AG09319 (cell line): ENCODE measurements at regions not wholly inside any gene's neighbourhood (a gene's known extent, or its start where the extent isn't known, plus 50 kb on each side); places are given as distances from the start of the nearest gene placed in this dataset.
"Not testable (repeated sequence)": the region's sequence is repeated elsewhere in the genome, so short reads cannot be mapped to it uniquely, and the experiment has no call there.

Source experiments
- DNase-seq: peaks from one replicate; pipeline ENCODE4 v3.0.0-alpha.2; 2010; ENCODE audit warnings: low read depth; ENCODE audit errors: extremely low read depth
- CTCF ChIP-seq: IDR thresholded peaks from 2 replicates; pipeline ENCODE4 v1.5.1; 2011; ENCODE audit warnings: low read depth, mild to moderate bottlenecking, inconsistent platforms, low read length, moderate library complexity

GRCh38 chr1:233722212-233722979, 108.5 kb downstream of the KCNK1 start:
- TF ChIP-seq CTCF: no peak
- no peak for DNase-seq

GRCh38 chr1:233723387-233723786, 109.5 kb downstream of the KCNK1 start:
- no peak for DNase-seq

GRCh38 chr1:233724131-233724631, 110.3 kb downstream of the KCNK1 start:
- DNase-seq: not testable (repeated sequence)

More at GRCh38 chr1:233723387-233723786, 109.5 kb downstream of the KCNK1 start:
- TF ChIP-seq CTCF: no peak

GRCh38 chr1:233725423-233725822, 111.5 kb downstream of the KCNK1 start:
- no peak for TF ChIP-seq CTCF
- no peak for DNase-seq

GRCh38 chr1:233728721-233729120, 114.8 kb downstream of the KCNK1 start:
- DNase-seq: no peak

DNA sequence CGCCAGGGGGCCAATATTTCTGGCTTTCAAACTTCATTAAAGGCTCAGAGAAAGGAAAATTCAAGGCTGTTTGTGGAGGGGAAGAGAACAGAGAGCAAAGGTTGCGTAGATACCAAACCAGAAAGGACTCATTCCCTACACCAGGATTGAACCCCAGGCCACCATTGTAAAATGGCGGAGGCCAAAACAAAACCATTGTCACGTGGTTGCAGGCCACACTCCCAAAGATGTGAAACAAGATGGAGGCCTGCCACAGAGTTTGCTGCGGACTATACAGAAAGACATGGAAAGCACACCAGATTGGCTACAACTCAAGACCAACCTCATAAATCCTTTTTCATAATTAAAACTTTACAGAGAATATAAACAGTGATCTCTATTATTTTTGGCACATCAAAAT, 116.5 kb downstream of the KCNK1 start:
- TF ChIP-seq CTCF: no peak
- no peak for DNase-seq

More at GRCh38 chr1:233728721-233729120, 114.8 kb downstream of the KCNK1 start:
- TF ChIP-seq CTCF: no peak

- no peak for DNase-seq
- TF ChIP-seq CTCF: no peak
These were observed 116.9 kb downstream of the KCNK1 start for GRCh38 chr1:233730809-233731208.

DNA sequence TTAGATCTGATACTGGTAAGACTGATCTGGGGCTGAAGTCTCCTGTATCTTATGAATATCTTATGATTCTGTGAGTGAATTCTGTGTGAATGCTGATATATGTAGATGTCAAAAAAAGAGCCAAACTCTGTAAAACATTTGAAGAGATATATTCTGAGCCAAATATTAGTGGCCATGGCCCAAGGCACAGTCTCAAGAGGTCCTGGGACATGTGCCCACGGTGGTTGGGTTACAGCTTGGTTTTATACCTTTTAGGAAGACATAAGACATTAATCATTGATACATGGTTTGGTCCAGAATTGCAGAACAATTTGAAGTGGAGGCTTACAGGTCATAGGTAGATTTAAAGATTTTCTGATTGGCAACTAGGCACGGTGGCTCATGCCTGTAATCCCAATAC, 118.3 kb downstream of the KCNK1 start:
- no peak for DNase-seq
- no peak for TF ChIP-seq CTCF
